Right ventricle myocardium inferior (tissue), 1 donor: ENCODE measurements at regions not wholly inside any gene's neighbourhood (a gene's known extent, or its start where the extent isn't known, plus 50 kb on each side); places are given as distances from the start of the nearest gene placed in this dataset.
"Not testable (repeated sequence)": the region's sequence is repeated elsewhere in the genome, so short reads cannot be mapped to it uniquely, and the experiment has no call there.

Experiments
- ATAC-seq: fragments of 200-7000 bp; cut with Tn5 transposase; one replicate; pipeline ENCODE4 v1.9.1; 2020; ENCODE audit warnings: mild to moderate bottlenecking, moderate library complexity
- DNase-seq: peaks from one replicate; pipeline ENCODE4 v3.0.0; 2021; ENCODE audit errors: missing footprints
- intact Hi-C: fragments of 100-400 bp; cut with DNase I; formaldehyde crosslinking; loops from one replicate; pipeline ENCODE4 v1.11.0; 2022
- donor health status: DM: no; HTN: yes; CAD: no; lungs with severe emphysema.

DNA sequence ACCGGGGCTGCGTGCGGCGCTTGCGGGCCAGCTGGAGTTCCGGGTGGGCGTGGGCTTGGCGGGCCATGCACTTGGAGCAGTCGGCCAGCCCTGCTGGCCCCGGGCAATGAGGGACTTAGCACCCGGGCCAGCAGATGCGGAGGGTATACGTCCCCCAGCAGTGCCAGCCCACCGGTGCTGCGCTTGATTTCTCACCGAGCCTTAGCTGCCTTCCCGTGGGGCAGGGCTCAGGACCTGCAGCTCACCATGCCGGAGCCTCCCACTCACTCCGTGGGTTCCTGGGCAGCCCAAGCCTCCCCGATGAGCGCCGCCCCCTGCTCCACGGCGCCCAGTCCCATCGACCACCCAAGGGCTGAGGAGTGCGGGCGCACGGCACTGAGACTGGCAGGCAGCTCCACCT lies 51.4 kb upstream of the INPP4B start:
- intact Hi-C loops, ATAC-seq, DNase-seq: not testable (repeated sequence)

DNA sequence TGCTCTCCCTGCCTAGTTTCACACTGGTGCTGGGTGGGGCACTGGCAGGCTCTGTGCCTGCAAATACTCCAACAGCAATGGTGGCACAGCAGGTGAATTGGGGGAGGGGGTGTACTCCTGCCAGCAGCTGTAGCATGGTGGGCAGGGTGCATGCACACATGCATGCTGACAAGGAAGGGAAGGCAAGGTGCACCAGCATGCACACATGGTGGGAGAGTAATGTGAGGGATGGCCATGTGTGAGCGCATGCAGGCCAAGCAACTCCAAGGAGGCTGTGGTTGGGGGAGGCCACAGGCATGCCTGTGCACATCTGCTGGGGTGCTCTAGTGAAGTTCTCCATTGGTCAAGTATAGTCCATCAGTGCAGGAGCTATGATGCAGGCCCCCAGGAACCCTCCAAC lies 54.5 kb upstream of the INPP4B start:
- DNase-seq (no peak), ATAC-seq (no peak)
- intact Hi-C loops = no loop called here

DNA sequence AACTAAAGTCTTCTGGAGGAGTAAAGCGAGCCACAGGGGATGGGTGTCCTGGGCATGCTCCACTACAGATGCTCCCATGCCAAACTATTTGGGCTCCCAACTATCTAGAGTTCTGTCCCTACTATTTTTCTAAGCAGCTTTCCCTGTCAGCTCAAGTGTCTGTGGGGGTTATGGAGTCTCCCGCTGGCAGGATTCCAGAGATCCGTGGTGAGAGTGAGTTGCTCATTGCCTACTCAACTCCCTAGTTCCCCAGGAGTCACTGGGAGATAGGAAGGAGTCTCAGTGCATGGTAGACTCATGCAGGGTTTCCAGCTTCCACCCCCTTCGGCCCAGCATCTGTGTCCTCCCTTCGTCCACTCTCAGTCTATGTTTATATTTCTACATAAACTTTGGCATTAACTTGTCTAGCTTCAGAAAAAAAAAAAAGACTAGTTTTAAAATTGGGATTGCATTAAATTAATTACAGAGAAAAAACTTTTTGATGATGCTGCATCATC lies 55.1 kb upstream of the INPP4B start:
- no peak for DNase-seq
- intact Hi-C loops = no loop called here
- no peak for ATAC-seq

DNA sequence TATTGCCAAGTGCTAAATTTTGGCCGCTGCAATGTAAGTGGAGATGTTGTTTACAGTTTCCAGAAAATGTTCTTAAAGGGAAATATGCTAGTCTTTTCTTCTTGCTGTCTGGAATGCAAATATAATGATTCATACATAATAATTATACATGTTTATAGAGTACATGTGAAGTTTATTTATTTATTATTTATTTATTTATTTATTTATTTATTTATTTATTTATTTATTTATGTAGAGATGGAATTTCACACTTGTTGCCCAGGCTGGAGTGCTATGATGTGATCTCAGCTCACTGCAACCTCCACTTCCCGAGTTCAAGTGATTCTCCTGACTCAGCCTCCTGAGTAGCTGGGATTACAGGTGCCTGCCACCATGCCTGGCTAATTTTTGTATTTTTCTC lies 57.5 kb upstream of the INPP4B start:
- DNase-seq, ATAC-seq, intact Hi-C loops: not testable (repeated sequence)

DNA sequence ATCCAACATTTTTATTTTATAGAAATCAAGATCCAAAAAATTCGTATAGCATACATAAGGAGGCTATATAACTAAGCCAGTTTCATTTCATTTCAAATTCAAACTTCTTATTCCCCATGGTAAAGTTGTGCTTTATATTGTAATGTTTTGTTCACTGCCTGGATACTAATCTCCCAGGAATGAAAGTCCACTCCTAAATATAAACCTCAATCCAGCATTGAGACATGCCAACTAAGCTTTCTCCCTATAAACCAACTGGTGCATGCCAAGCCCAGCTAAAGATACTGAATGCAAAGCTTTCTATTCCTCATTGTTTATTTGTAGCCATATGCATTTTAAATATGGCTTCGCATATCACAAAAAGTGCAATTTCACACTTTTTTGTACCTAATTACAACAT lies 63.8 kb upstream of the INPP4B start:
- ATAC-seq (no peak), DNase-seq (no peak)
- intact Hi-C loops = no loop called here

DNA sequence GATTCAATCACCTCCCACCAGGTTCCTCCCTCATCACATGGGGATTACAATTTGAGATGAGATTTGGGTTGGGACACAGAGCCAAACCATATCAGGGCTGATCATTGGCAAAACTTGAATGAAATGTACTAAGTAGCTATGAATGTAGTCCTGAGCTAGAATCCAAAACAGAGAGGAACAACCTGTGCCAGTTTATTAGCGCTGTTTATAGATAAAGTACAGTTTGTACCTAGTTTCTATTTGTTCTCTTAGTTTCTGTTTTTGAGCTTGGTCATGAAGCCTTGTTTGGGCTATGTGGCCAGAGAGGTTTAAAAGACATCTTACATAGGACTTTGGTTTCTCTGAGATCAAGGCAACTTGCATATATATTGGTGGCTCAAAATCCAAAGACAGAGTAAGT lies 66.9 kb upstream of the INPP4B start:
- no peak for DNase-seq
- ATAC-seq = peak; percentile 26
- intact Hi-C loops = no loop called here

DNA sequence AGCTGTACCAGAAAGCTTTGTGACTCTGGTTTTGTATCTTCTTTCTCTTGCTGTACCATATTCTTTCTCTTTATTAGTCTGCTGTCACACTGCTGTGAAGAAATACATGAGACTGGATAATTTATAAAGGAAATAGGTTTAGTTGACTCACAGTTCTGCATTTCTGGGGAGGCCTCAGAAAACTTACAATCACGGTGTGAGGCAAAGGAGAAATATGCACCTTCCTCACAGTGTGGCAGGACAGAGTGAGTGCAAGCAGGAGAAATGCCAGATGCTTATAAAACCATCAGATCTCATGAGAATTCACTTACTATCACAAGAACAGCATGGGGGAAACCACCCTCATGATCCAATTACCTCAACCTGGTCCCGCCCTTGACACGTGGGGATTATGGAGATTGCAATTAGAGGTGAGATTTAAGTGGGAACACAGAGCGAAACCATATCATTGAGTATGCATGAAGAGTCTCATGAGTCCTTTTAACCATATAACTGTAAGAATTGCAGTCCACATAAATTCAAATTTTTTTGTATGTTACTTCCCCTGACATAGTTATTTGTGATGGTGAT lies 67.4 kb upstream of the INPP4B start:
- DNase-seq = no peak
- no peak for ATAC-seq
- intact Hi-C loops = no loop called here

DNA sequence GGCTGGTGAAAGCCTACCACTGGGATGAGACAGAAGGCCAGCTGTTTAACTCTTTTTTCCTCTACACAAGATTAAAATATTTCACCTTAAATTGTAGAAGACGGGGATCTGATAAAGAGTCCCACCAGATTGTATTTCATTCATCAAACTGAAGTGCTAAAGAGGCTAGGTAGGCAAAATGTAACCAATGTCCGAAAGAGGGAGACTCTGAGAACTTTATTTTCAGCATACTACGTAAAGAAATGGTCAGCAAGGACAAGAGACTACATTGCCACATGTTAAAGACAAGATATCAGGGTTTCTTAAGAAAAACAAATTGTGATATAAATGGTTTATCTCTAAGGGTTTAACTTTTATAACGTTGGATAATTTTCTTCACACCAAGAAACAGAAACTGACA lies 71.6 kb upstream of the INPP4B start:
- intact Hi-C loops = no loop called here
- DNase-seq = no peak
- no peak for ATAC-seq

DNA sequence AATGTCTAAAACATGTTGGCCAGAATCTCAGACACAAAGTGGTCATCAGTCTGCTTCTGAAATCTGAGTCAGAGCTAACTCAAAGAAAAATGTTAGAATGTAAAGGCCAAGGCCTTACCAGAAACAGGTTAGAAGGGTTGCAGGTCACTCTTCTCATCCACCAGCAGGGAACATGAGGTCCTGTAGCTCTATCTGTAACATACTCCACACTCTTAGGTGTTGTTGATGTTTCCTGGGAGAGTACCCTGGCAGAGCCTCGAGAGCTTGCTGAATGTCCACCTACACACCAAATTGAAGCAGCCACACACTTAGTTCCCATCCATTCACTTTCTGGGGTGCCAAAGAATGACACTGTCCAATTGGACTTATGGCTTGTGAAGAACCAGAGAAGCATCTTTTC lies 76.6 kb upstream of the INPP4B start:
- ATAC-seq (no peak), DNase-seq (no peak)
- intact Hi-C loops = no loop called here

DNA sequence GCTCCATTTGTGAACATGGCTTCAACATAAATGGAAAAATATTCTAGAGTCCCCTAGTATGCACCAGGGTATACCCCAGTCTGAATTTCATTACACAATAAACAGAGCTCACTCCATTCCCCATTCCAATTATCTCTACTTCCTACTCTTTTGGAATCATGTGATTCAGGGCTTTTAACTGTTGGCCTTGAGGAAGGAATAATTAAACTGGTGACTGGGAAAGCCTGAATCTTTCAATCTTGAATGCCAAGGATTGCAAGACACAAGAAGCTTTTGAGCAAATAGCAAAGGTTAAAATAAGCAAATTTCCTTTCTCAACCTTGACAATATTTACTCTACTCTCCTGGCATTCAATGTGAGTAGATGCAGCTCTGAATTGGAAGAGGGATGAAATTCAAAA lies 77.5 kb upstream of the INPP4B start:
- intact Hi-C loops = no loop called here
- ATAC-seq (no peak), DNase-seq (no peak)

DNA sequence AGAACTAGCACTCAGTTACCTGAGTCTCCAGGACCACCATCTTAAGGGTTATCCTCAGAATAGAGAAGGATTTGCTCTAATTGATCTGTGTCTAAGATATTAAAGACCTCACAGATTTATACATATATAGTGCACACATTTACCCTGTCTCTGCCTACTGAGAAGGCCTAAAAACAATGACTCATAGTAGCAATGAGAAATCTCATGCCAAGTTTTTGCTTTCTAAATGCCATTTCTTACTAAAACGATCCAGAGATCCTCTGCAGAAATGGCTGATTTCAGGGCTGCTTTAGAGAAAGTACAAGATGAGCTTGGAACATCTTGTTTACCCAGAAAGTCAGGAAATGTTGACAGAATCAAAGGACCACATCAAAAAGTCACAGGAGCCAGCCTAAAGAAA lies 79.1 kb upstream of the INPP4B start:
- intact Hi-C loops = no loop called here
- ATAC-seq (no peak), DNase-seq (no peak)

DNA sequence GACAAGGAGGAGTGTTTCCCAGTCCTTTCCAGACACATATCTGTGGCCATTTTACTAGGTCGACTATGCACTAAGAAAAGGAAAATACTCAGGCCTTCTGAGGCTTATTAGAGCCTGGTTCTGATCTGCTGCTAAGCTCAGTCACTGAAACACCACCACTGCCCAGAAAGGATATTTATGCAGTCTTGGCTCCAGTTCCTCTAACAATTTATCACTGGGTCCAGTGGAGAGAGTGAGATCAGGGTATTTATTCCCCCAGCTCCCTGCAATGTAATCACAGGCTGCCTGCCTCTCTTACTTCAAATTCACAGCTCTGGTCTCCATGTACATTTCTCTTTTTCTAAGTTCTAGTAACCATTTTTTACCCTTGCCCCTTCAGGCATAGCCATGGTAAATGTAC lies 81.6 kb upstream of the INPP4B start:
- ATAC-seq (no peak), DNase-seq (no peak)
- intact Hi-C loops = no loop called here

DNA sequence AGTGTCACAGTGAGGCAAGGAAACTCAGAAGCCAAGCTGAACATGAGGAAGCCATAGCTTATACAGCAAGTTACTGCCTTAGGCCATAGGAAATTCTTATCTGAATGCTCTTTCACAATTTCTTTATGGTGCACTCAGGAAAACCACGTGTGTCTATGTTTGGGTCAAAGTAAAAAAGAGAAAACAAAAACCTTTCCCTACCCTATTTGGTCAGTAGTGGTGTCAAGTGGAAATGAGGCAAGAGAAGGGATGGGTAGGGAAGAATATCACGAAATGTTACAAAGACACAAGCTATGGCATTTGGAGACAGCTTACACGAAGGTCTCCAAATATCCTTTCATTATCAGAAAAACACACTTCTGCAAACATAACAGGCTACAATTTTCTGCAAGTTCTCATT lies 83.4 kb upstream of the INPP4B start:
- intact Hi-C loops = no loop called here

DNA sequence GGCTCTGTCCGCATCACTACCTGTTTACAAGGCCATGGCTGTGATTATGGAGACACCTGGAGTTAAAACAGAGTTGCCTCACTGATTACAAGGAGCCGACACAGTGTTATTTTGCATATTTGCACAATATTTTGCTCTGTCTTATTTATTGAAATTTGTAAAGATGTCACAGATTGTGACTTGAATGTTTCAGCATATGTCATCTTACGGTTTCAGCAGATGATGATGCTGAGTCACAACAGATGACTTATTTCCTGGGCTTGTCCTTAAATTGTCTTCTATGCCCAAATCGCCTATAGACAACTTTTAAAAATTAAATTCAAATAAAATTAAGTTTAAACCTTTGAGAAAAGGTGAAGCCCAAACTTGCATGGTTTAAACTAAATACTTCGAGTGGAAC lies 87.1 kb upstream of the INPP4B start:
- DNase-seq (no peak), ATAC-seq (no peak)
- intact Hi-C loops = no loop called here

More for the DNA sequence above, 83.4 kb upstream of the INPP4B start:
- DNase-seq = no peak
- no peak for ATAC-seq

DNA sequence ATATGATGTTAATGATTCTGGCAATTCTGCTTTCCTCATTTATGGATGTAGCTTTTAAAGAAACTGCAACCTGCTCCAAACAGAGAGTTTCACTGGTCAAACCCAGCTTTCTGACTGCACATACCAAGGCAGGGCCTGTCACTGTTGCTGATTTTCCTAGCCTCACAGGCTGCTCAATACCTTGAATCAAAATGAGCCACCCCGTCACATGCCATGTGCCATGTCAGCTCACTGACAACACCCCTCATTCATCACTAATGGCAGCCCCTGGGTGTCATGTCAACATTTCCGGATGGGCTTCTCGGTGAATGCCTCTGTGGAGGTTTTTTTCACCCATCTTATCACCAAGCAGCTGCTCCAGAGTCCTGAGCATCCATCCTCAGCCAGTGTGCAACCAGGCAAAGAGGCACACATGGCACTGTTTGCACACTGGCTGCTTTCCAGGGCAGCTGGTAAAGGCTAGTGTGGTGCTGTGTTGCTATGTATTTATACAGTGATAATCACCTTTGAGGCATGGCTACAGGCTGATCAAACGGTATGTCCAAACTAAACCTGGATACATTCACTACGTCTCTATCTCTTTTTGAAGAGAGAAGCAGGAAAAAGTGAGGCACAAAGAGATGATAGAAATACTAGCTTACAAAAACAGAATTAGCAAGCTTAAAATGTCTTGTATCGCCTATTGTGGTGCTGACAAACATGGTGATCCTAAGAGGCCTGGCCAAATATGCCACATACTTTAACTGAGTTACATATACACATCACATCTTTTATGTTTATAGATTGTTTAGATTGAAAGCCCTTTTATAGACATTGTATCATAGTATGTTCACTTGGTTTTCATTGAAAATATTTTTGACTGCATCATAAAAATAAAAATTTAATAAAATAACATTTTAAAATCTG lies 94.6 kb upstream of the INPP4B start:
- ATAC-seq (no peak), DNase-seq (no peak)
- intact Hi-C loops = no loop called here

DNA sequence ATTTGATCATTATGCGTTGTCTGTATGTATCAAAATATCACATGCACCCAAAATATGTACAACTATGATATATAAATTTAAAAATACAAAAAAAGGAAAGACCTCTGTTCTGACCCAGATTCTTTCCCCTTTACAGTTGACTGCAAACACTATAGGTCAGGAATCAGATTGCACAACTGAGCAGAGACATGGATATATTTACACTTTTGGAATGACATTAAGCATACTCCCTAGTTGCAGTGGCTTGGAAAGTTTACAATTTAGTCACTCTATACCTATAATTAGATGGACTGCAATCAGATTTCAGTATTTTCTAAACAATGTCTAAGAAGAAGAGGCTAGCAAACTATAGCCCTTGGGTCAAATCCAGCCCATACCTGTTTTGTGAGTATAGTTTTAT lies 98.5 kb upstream of the INPP4B start:
- no peak for DNase-seq
- intact Hi-C loops = no loop called here
- ATAC-seq = no peak

DNA sequence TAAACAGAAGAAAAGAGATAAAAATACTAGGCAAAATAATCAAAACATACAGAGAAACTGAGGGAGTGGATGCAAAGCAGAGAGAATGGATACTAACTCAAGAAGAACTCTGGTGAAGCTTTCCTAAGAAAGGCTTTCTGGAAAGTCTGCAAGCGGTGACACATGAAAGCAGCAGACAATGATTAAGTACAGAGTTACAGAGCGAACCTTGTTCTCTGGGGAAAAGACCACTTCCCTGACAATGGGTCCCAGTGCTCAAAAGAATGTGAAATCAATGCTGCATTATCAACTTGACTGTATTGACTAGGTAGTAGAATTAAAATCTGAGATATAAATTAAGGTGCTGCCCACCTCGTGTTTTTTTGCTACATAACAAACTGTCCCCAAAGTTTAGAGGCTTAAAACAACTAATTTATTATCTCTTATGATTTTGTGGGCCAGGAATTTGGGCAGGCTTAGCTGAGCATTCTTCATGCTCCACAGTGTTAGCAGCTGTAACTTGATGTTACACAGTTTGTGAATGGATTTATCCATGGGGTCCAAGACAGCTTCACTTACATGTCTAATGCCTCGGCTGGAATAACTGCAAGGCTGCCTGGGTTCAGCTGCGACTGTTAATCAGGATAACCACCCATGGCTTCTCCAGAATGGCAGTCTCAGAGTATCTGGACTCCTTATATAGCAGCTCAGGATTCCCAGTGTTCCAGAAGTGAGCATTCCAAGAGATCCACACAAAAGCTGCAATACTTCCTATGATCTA lies 106.9 kb upstream of the INPP4B start:
- ATAC-seq (no peak), DNase-seq (no peak)
- intact Hi-C loops = no loop called here

DNA sequence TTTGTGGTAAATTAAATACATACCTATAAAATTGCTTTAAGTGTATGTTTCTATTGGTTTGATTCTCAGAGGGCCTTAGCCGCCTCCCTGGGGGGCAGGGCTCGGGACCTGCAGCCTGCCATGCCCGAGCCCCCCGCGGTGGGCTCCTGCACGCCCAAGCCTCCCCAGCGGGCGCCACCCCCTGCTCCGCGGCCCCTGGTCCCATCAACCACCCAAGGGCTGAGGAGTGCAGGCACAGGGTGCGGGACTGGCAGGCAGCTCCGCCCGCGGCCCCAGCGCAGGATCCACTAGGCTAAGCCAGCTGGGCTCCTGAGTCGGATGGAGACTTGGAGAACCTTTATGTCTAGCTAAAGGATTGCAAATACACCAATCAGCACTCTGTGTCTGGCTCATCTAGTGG lies 108.3 kb upstream of the INPP4B start:
- intact Hi-C loops = no loop called here
- ATAC-seq (no peak), DNase-seq (no peak)

DNA sequence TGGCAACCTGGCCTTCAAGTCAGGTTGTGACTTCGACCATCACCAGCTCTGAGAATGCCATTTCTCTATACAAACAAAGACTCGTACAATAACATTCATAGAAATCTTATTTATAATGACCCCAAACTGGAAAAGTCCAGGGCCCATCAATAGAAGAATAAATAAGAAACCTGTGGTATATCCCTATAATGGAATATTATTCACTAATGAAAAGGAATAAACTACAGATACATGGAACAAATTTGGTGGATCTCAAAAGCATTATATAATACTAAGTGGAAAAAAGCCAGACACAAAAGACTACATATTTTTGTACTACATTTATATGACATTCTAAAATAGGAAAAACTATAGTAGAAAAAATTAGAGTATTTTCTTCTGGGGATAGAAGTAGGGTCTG lies 109.4 kb upstream of the INPP4B start:
- intact Hi-C loops = no loop called here
- ATAC-seq = no peak
- no peak for DNase-seq

DNA sequence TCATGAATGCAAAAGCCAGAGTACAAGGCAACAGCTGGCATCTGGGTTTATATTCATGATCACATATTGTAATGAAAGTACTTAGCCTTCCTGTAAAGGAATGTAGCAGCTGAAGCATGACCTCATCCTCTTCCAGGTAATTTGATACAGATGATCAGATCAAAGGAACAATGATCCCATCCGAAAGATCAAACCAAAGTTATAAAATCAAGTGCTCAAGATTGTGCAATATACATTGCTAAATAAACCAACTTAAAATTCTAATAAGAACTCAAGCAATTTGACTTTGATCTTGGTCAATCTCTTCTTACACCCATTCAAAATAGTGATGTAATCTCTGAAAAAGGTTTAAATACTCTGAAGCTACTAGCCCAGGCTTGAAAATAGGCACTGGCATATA lies 113.1 kb upstream of the INPP4B start:
- intact Hi-C loops = no loop called here
- no peak for ATAC-seq
- DNase-seq = no peak
